Medulla oblongata (tissue), 1 donor: ENCODE measurements at regions not wholly inside any gene's neighbourhood (a gene's known extent, or its start where the extent isn't known, plus 50 kb on each side); places are given as distances from the start of the nearest gene placed in this dataset.
A peak's percentile ranks its signal among the peaks of the same experiment; 100 is the strongest.

Experiments
- DNase-seq: peaks from one replicate; pipeline ENCODE4 v3.0.0-alpha.2; 2015; ENCODE audit errors: extremely low spot score

GRCh38 chr3:24640330-24640877 lies 145.8 kb upstream of the THRB start:
- DNase-seq, result peak; percentile 65

GRCh38 chr3:24641628-24642027 lies 147.0 kb upstream of the THRB start:
- no peak for DNase-seq

- no peak for DNase-seq
These were observed 150.4 kb upstream of the THRB start for GRCh38 chr3:24645047-24645446.

GRCh38 chr3:24646790-24647189 lies 152.1 kb upstream of the THRB start:
- DNase-seq, result no peak

- peak; percentile 15 for DNase-seq
These were observed 153.4 kb upstream of the THRB start for GRCh38 chr3:24648063-24648462.

GRCh38 chr3:24650839-24651238 lies 156.2 kb upstream of the THRB start:
- no peak for DNase-seq

GRCh38 chr3:24657870-24658510 lies 163.3 kb upstream of the THRB start:
- no peak for DNase-seq

- no peak for DNase-seq
These were observed 166.5 kb upstream of the THRB start for GRCh38 chr3:24661175-24661584.

- DNase-seq, result no peak
These were observed 168.0 kb upstream of the THRB start for GRCh38 chr3:24662449-24663345.

- DNase-seq, result no peak
These were observed 168.8 kb upstream of the THRB start for GRCh38 chr3:24663406-24663805.

GRCh38 chr3:24668039-24668438 lies 173.4 kb upstream of the THRB start:
- DNase-seq, result no peak

GRCh38 chr3:24670871-24671270 lies 176.2 kb upstream of the THRB start:
- no peak for DNase-seq

GRCh38 chr3:24673596-24673995 lies 178.9 kb upstream of the THRB start:
- no peak for DNase-seq

GRCh38 chr3:24674261-24674660 lies 179.6 kb upstream of the THRB start:
- no peak for DNase-seq

GRCh38 chr3:24678021-24678420 lies 183.4 kb upstream of the THRB start:
- DNase-seq, result peak; percentile 15

- no peak for DNase-seq
These were observed 183.8 kb upstream of the THRB start for GRCh38 chr3:24678421-24678865.

GRCh38 chr3:24679429-24679828 lies 184.8 kb upstream of the THRB start:
- no peak for DNase-seq

- DNase-seq, result peak; percentile 52
These were observed 185.7 kb upstream of the THRB start for GRCh38 chr3:24680214-24680967.

- DNase-seq, result no peak
These were observed 187.5 kb upstream of the THRB start for GRCh38 chr3:24682141-24682547.

- DNase-seq, result no peak
These were observed 188.4 kb upstream of the THRB start for GRCh38 chr3:24683090-24683489.

GRCh38 chr3:24683633-24684384 lies 189.2 kb upstream of the THRB start:
- peak; percentile 70 for DNase-seq
